Vagina (tissue), 2 donors: ENCODE measurements at regions not wholly inside any gene's neighbourhood (a gene's known extent, or its start where the extent isn't known, plus 50 kb on each side); places are given as distances from the start of the nearest gene placed in this dataset.

ENCODE experiments used
- CTCF ChIP-seq, 3 experiments: fragments of 450-650 bp in 2 of 3; fragments of 200-600 bp in 1 of 3; sonication (generic) in 1 of 3; IDR thresholded peaks; one replicate each; pipeline ENCODE4 v1.5.1; 2017 to 2019; ENCODE audit warnings: antibody characterized with exemption in 3 of 3, mild to moderate bottlenecking in 2 of 3, moderate library complexity in 2 of 3
- POLR2AphosphoS5 ChIP-seq, 2 donors: sonication (generic); formaldehyde crosslinking; IDR thresholded peaks; one replicate each; pipeline ENCODE4 v1.9.0; 2017; ENCODE audit warnings: antibody characterized with exemption in 2 of 2, mild to moderate bottlenecking in 2 of 2, low read depth in 1 of 2; ENCODE audit not compliant: insufficient read depth in 1 of 2

GRCh38 chrX:13121020-13121555, 76.7 kb upstream of the FAM9C start:
- TF ChIP-seq POLR2AphosphoS5 (IDR thresholded peaks at IDR 0.05; ENCODE audit: insufficient read depth in 1 of 2, low read depth in 1 of 2) (no peak), CTCF (IDR thresholded peaks at IDR 0.05) (no peak)
